ENCODE measurements at regions not wholly inside any gene's neighbourhood (a gene's known extent, or its start where the extent isn't known, plus 50 kb on each side); places are given as distances from the start of the nearest gene placed in this dataset.
A peak's percentile ranks its signal among the peaks of the same experiment; 100 is the strongest.

DNA sequence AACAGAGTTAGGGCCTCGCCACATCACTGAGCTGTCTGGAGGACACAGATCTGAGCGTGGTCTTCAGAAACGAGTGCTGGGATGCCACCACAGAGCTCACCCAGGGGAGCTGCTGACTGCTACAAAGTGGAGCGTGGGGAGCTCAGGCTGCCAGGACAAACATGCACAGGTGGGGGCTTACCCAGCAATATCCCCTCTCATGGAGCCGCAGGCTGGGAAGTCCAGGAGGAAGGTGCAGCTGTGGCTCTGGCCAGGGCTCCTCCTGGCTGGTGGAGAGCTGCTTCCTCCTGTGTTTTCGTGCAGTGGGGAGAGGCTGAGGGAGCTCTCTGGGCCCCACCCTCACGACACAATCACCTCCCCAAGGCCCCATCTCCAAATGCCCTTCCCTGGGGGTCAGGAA, 368.6 kb upstream of the IRX4 start:
- Histone ChIP-seq H3K4me3 (no peak overlapping the region), H3K27me3 (no peaks in the 10 kb centered on the region), H3K4me1 (no peaks in the 10 kb centered on the region), H3K36me3 (no peaks in the 10 kb centered on the region), H3K9me3 (peaks cover 0 to 6% of the 10 kb centered on the region in 2 donors), H3K27ac (no peak overlapping the region)
- peak; percentile 50 for DNase-seq (ENCODE audit: low spot score)
- TF ChIP-seq, protein P1, sequence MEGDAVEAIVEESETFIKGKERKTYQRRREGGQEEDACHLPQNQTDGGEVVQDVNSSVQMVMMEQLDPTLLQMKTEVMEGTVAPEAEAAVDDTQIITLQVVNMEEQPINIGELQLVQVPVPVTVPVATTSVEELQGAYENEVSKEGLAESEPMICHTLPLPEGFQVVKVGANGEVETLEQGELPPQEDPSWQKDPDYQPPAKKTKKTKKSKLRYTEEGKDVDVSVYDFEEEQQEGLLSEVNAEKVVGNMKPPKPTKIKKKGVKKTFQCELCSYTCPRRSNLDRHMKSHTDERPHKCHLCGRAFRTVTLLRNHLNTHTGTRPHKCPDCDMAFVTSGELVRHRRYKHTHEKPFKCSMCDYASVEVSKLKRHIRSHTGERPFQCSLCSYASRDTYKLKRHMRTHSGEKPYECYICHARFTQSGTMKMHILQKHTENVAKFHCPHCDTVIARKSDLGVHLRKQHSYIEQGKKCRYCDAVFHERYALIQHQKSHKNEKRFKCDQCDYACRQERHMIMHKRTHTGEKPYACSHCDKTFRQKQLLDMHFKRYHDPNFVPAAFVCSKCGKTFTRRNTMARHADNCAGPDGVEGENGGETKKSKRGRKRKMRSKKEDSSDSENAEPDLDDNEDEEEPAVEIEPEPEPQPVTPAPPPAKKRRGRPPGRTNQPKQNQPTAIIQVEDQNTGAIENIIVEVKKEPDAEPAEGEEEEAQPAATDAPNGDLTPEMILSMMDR (IDR thresholded peaks at IDR 0.05), result no peak

DNA sequence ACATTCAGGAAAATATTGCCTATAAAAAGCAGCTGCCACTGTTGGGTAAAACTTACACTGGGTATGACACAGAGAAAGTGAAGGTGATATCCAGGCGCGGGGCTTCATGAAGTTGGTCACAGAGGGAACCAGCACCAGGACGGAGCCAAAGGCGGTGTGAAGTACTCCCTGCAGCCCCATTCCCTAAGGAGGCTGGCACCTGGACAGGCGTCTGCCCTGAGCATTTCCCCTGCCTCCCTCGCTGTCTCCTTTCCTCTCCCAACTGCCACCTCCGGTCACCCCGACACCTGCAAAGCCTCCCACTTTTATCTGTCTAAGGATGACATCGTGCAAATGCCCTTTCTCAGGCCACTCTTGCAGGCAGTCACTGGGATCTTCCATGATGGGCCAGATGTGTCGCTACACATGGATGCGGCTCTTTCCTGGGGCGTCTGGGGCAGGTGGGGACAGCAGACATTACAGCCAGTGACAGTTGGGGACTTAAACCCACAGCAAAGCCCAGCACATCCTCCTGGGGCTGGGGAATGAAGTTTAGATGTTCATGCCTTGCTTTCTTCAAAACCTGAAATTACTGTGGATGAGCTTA, 367.7 kb upstream of the IRX4 start:
- Histone ChIP-seq H3K4me3 (no peak overlapping the region), H3K36me3 (no peaks in the 10 kb centered on the region), H3K27ac (no peak overlapping the region), H3K4me1 (no peaks in the 10 kb centered on the region), H3K27me3 (no peaks in the 10 kb centered on the region), H3K9me3 (peaks cover 0 to 6% of the 10 kb centered on the region in 2 donors)
- DNase-seq (ENCODE audit: low spot score), result no peak
- TF ChIP-seq, protein P1 (IDR thresholded peaks at IDR 0.05), result no peak

DNA sequence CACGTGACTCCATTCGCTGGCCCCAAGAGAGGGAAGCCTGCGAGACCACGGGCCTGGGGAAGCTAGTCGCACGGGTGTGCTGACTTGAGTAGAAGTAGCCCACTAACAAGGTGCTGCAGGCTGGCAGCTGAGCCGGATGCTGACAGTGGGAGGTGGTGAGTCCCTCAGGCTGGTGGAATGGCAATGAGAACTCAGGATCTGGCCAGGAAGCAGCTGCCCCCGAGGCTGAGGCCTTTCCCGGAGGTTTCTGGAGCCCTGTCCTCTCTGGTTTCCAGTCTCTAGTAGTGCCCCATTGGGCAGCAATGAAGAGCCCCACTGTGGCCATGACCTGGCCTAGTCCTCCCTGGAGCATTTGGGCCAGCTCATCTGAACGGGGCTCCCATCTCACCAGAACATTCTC, 366.7 kb upstream of the IRX4 start:
- Histone ChIP-seq H3K9me3 (peaks cover 0 to 6% of the 10 kb centered on the region in 2 donors), H3K27me3 (no peaks in the 10 kb centered on the region), H3K27ac (no peak overlapping the region), H3K36me3 (no peaks in the 10 kb centered on the region), H3K4me3 (no peak overlapping the region), H3K4me1 (no peaks in the 10 kb centered on the region)
- TF ChIP-seq, protein P1 (IDR thresholded peaks at IDR 0.05), result no peak
- peak; percentile 54 for DNase-seq (ENCODE audit: low spot score)

DNA sequence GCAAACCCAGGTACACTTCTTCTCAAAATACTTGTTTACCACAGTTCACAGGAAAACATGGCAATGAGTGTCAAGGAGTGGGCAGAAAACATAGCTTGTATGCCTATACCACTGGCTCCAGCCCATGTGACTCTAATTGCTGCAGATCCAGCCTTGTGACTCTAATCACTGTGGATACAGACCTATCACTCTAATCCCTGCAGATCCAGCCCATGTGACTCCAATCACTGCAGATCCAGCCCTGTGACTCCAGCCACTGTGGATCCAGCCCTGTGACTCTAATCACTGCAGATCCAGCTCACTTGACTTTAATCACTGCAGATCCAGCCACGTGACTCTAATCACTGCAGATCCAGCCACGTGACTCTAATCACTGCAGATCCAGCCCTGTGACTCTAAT, 366.3 kb upstream of the IRX4 start:
- Histone ChIP-seq H3K36me3 (no peaks in the 10 kb centered on the region), H3K27ac (no peak overlapping the region), H3K4me1 (no peaks in the 10 kb centered on the region), H3K4me3 (no peak overlapping the region), H3K27me3 (no peaks in the 10 kb centered on the region), H3K9me3 (peaks cover 0 to 6% of the 10 kb centered on the region in 2 donors)
- TF ChIP-seq, protein P1 (IDR thresholded peaks at IDR 0.05), result no peak
- DNase-seq (ENCODE audit: low spot score), result no peak

DNA sequence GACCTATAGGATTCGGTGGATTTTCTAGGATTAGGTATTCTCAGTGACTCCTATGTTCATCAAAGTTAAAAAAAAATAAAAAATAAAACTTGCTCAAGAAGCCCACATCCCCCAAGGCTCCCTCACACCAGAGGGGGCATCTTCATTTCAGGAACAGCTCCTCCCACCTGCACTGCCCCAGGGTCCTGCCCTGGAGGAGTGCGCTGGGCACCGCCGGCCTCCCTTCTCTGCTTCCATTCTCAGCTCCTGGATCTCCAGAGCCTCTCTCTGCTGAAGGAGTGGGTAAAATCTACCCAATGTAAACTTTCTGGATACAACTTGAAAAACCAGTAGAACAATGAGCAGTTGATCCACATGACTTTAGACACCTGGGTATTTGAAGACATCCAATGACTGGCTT, 359.8 kb upstream of the IRX4 start:
- Histone ChIP-seq H3K36me3 (no peaks in the 10 kb centered on the region), H3K27ac (no peak overlapping the region), H3K4me3 (no peak overlapping the region), H3K4me1 (no peaks in the 10 kb centered on the region), H3K27me3 (no peaks in the 10 kb centered on the region), H3K9me3 (peaks cover 0 to 6% of the 10 kb centered on the region in 2 donors)
- TF ChIP-seq, protein P1 (IDR thresholded peaks at IDR 0.05), result no peak
- DNase-seq (ENCODE audit: low spot score), result no peak

DNA sequence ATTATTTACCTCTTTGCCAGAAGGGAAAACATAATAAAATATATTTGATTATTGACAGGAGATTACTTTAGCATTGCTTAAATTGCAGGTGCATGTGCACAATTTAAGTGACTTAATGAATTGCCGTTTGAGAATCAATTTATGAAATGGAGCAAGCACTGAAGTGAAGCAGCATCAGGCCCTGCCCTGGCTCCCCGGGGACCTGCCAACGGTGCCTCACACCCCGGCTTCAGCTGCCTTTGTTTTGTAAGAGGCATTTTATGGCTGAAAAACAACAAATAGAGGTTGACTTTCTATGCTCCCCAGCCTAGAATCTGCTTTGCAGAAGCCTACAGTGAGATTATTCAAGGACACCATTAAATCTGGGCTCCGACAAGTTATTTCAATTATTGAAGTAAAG, 359.1 kb upstream of the IRX4 start:
- H3K4me3 ChIP-seq, result no peak overlapping the region
- peaks cover 0 to 5% of the 10 kb centered on the region in 2 donors for H3K9me3 ChIP-seq
- no peaks in the 10 kb centered on the region for H3K27me3 ChIP-seq
- H3K27ac ChIP-seq, result no peak overlapping the region
- H3K4me1 ChIP-seq, result no peaks in the 10 kb centered on the region
- TF ChIP-seq, protein P1 (IDR thresholded peaks at IDR 0.05), result no peak
- DNase-seq (ENCODE audit: low spot score), result no peak
- H3K36me3 ChIP-seq, result no peaks in the 10 kb centered on the region
